Keratinocyte (primary cell): ENCODE measurements at regions not wholly inside any gene's neighbourhood (a gene's known extent, or its start where the extent isn't known, plus 50 kb on each side); places are given as distances from the start of the nearest gene placed in this dataset.

Experiments used
- DNase-seq: peaks from one replicate; pipeline ENCODE4 v3.0.0-alpha.2; 2011; ENCODE audit warnings: low read depth, missing footprints, low spot score
- FAIRE-seq: peaks from 2 replicates; lab custom pipeline; 2011; peaks lifted over from hg19 to GRCh38; lab: Jason Lieb, UNC
- H2AFZ ChIP-seq: 2 replicates; pipeline ENCODE4 v1.6.0; 2012; ENCODE audit warnings: low read length, control low read depth, inconsistent platforms; ENCODE audit not compliant: control insufficient read depth
- H3K27ac ChIP-seq: 2 replicates; pipeline ENCODE4 v1.5.1; 2011; ENCODE audit warnings: low read length; ENCODE audit not compliant: control insufficient read depth, insufficient read depth
- H3K27me3 ChIP-seq: 3 replicates; pipeline ENCODE4 v1.6.0; 2011; ENCODE audit warnings: low read length; ENCODE audit not compliant: control insufficient read depth, insufficient read depth; ENCODE audit errors: extremely low read depth
- H3K36me3 ChIP-seq, 2 experiments: 2 replicates in 1 of 2; 3 replicates in 1 of 2; pipeline ENCODE4 v1.5.1; 2011; ENCODE audit warnings: low read length in 2 of 2, mild to moderate bottlenecking in 1 of 2; ENCODE audit not compliant: control insufficient read depth in 2 of 2, insufficient read depth in 2 of 2; ENCODE audit errors: extremely low read depth in 1 of 2
- H3K4me1 ChIP-seq: 3 replicates; pipeline ENCODE4 v1.5.1; 2011; ENCODE audit warnings: low read length; ENCODE audit not compliant: control insufficient read depth, insufficient read depth; ENCODE audit errors: extremely low read depth
- H3K4me2 ChIP-seq: 3 replicates; pipeline ENCODE4 v1.6.0; 2011; ENCODE audit warnings: low read depth, low read length; ENCODE audit not compliant: control insufficient read depth, insufficient read depth; ENCODE audit errors: extremely low read depth
- H3K4me3 ChIP-seq, 3 experiments: fragments of 200-600 bp in 1 of 3; sonication (generic) in 1 of 3; 2 replicates in 2 of 3; 3 replicates in 1 of 3; pipeline ENCODE4 v1.5.1; 2011 to 2016; ENCODE audit warnings: low read length in 3 of 3, mild to moderate bottlenecking in 3 of 3, control low read depth in 2 of 3, inconsistent platforms in 1 of 3, low read depth in 1 of 3, mixed read lengths in 1 of 3, mixed run types in 1 of 3, moderate library complexity in 1 of 3; ENCODE audit not compliant: control insufficient read depth in 2 of 3, insufficient read depth in 2 of 3; ENCODE audit errors: extremely low read depth in 1 of 3
- H3K79me2 ChIP-seq: 2 replicates; pipeline ENCODE4 v1.6.0; 2012; ENCODE audit warnings: low read length; ENCODE audit not compliant: control insufficient read depth, insufficient read depth
- H3K9ac ChIP-seq: 3 replicates; pipeline ENCODE4 v1.6.0; 2011; ENCODE audit warnings: low read length; ENCODE audit not compliant: control insufficient read depth, insufficient read depth; ENCODE audit errors: extremely low read depth
- H3K9me1 ChIP-seq: 3 replicates; pipeline ENCODE4 v1.6.0; 2011; ENCODE audit warnings: low read length; ENCODE audit not compliant: control insufficient read depth, insufficient read depth; ENCODE audit errors: extremely low read depth
- H3K9me3 ChIP-seq: 2 replicates; pipeline ENCODE4 v1.5.1; 2012; ENCODE audit warnings: low read depth, low read length; ENCODE audit not compliant: control insufficient read depth
- H4K20me1 ChIP-seq: 3 replicates; pipeline ENCODE4 v1.6.0; 2011; ENCODE audit warnings: low read length; ENCODE audit not compliant: control insufficient read depth, insufficient read depth; ENCODE audit errors: extremely low read depth
- CTCF ChIP-seq, 3 experiments: IDR thresholded peaks in 1 of 3; conservative IDR thresholded peaks in 1 of 3; optimal IDR thresholded peaks in 1 of 3; 2 replicates in 2 of 3; 3 replicates in 1 of 3; pipeline versions ENCODE3 to v1.5.1; 2011; ENCODE audit warnings: low read length in 3 of 3, mild to moderate bottlenecking in 3 of 3, moderate library complexity in 2 of 3, control low read depth in 1 of 3, inconsistent platforms in 1 of 3; ENCODE audit not compliant: insufficient read depth in 2 of 3; ENCODE audit errors: extremely low read depth in 1 of 3
- EZH2 ChIP-seq: IDR thresholded peaks from one replicate; pipeline ENCODE4 v1.6.1; 2012; ENCODE audit warnings: inconsistent platforms, mild to moderate bottlenecking, low read length, moderate library complexity
- dilution Hi-C: fragments of 300-500 bp; cut with MboI; formaldehyde crosslinking; loops from one replicate; pipeline ENCODE4 v1.7.0; 2020; ENCODE audit warnings: low sequenced_read_pairs; ENCODE audit not compliant: extremely low pct_ligation_motif_present

DNA sequence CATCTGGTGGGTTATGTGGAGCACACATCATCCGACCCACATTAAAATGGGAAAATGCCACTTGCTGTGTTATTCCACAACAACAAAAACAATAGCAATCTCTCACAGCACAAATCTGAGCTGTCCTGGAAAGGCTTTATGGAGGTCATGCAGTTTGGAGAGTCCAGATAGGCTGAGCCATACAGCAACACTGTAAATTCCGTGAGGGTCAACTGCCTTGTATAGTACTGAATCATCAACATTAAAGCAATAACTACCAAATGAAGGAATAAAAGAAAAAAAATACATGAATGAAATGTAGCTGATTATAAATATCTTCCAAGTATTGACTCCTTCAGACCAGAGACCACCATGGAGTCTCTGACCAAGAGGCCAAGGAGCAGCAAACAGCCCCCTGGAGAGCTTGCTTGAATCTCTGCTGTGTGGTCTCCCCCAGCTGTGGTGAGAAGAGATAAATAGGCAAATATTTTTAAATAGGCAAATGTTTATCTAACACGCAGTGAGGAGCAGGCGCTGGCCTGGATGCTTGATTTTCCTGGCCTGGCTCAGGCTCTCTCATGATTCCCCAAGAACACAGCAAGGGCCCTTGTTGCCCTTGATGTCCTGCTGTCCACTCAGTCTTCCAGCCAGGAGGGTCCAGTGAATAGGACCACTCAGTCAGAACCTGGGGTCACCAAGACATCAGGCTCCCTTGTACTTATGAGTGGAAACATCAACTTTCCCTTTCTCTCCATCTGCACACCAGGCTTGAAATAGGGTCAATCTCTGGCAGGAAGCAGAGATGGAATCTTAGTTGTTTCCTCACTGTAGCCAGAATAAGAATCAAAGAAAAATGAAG lies 1021.3 kb downstream of the XPNPEP1 start:
- Histone ChIP-seq H3K4me3 (no peak overlapping the region), H3K27ac (no peak overlapping the region), H4K20me1 (no peaks in the 10 kb centered on the region), H2AFZ (no peak overlapping the region), H3K9ac (no peak overlapping the region), H3K9me3 (no peaks in the 10 kb centered on the region), H3K27me3 (no peaks in the 10 kb centered on the region), H3K36me3 (no peaks in the 10 kb centered on the region), H3K79me2 (no peaks in the 10 kb centered on the region), H3K9me1 (no peaks in the 10 kb centered on the region), H3K4me2 (no peak overlapping the region), H3K4me1 (no peaks in the 10 kb centered on the region)
- no peak for TF ChIP-seq EZH2
- TF ChIP-seq CTCF (optimal IDR thresholded peaks at IDR 0.05 in 1 of 3, IDR thresholded peaks at IDR 0.05 in 1 of 3, conservative IDR thresholded peaks at IDR 0.05 in 1 of 3; ENCODE audit: extremely low read depth in 1 of 3, insufficient read depth in 2 of 3, low read length in 3 of 3), result no peak
- FAIRE-seq (no peak), DNase-seq (no peak)
- dilution Hi-C loops, result no loop called here

GRCh38 chr10:108899670-108900069 lies 1023.6 kb downstream of the XPNPEP1 start:
- H3K4me2 ChIP-seq, result no peak overlapping the region
- H3K27me3 ChIP-seq, result no peaks in the 10 kb centered on the region
- H3K4me1 ChIP-seq, result no peaks in the 10 kb centered on the region
- no peaks in the 10 kb centered on the region for H4K20me1 ChIP-seq
- no peaks in the 10 kb centered on the region for H3K9me1 ChIP-seq
- no peak for DNase-seq
- H3K36me3 ChIP-seq, result no peaks in the 10 kb centered on the region
- FAIRE-seq, result no peak
- no peaks in the 10 kb centered on the region for H3K9me3 ChIP-seq
- H3K79me2 ChIP-seq, result no peaks in the 10 kb centered on the region
- TF ChIP-seq EZH2 (no peak), CTCF (optimal IDR thresholded peaks at IDR 0.05 in 1 of 3, IDR thresholded peaks at IDR 0.05 in 1 of 3, conservative IDR thresholded peaks at IDR 0.05 in 1 of 3; ENCODE audit: extremely low read depth in 1 of 3, insufficient read depth in 2 of 3, low read length in 3 of 3) (no peak)
- H3K4me3 ChIP-seq, result no peak overlapping the region
- H3K27ac ChIP-seq, result no peak overlapping the region
- H2AFZ ChIP-seq, result no peak overlapping the region
- dilution Hi-C loops, result no loop called here
- no peak overlapping the region for H3K9ac ChIP-seq
